ENCODE measurements at regions not wholly inside any gene's neighbourhood (a gene's known extent, or its start where the extent isn't known, plus 50 kb on each side); places are given as distances from the start of the nearest gene placed in this dataset.

DNA sequence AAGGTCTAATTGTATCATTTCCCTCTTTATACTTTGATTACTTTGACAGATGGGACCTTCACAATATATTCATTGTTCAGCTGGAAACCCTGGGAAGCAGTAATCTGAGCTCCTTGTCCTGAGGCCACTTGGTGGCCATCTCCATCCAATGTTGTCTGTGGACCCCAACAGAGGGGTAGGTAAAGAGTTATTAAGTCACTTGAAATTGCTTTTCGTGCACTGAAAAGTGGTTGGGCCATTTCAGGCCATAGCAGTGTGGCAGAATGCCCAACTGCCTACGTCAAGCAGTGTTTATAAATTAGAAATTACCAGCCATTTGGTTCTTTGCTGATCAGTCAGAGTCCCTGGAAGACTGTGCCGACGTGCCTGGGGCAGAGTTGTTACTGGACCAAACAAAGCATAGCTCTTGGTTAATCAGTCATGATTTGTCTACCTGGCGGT, 308.3 kb upstream of the USP25 start:
- Mint-ChIP-seq H3K27me3 (peaks cover 3% of the 10 kb centered on the region), H3K27ac (no peak overlapping the region), H3K9me3 (no peaks in the 10 kb centered on the region), H3K4me1 (no peaks in the 10 kb centered on the region), H3K4me3 (no peak overlapping the region), H3K36me3 (ENCODE audit: low read depth) (no peaks in the 10 kb centered on the region)
- ATAC-seq (ENCODE audit: low read depth) (no peak), DNase-seq (no peak)
- intact Hi-C loops (cut with micrococcal nuclease), result no loop called here
- TF ChIP-seq CTCF (IDR thresholded peaks at IDR 0.05), result no peak
- ChIA-PET CTCF (no interaction called here), POLR2A (no interaction called here)

DNA sequence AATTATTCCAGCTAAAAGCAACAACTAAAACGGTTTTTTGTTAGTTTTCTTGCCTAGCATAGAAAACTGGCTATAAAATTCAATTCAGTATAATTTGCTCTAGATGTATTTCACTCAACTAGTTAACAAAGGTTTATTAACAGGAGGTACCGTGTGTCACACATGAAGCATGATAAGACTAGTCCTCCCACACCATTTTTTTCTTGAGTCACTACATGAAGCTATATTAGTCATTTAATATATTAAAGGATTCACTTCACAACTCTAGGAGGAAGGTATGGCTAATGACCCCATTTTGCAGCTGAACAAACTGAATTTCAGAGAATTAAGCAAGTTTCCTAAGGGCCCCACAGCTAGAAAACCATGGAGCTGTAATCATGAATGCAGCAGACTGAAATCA, 307.8 kb upstream of the USP25 start:
- ATAC-seq (ENCODE audit: low read depth), result no peak
- POLR2A ChIA-PET, result no interaction called here

DNA sequence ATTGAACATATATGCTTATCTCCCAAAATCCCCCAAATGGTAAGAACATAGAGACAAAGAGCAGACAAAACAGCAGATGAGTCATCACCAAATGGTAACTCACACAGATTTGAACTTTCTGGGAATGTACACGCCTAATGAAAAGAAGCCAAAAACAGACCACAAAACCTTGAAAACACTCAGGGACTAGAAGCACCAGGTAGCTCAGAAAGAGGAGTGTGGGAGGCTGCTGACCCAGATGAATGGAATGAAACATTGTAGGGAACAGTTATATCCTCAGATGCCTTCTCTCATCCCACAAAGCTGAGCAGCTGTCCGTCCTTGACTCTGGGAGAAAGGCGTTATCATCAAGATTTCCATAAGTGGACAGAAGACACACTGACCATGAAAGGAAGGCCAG, 307.0 kb upstream of the USP25 start:
- CTCF ChIA-PET, result no interaction called here

More for the DNA sequence above, 307.8 kb upstream of the USP25 start:
- intact Hi-C loops (cut with micrococcal nuclease), result no loop called here
- no peak for TF ChIP-seq CTCF (IDR thresholded peaks at IDR 0.05)
- Mint-ChIP-seq H3K4me1 (no peaks in the 10 kb centered on the region), H3K36me3 (ENCODE audit: low read depth) (no peaks in the 10 kb centered on the region), H3K4me3 (no peak overlapping the region), H3K9me3 (no peaks in the 10 kb centered on the region), H3K27me3 (peaks cover 3% of the 10 kb centered on the region), H3K27ac (no peak overlapping the region)
- CTCF ChIA-PET, result no interaction called here
- no peak for DNase-seq

DNA sequence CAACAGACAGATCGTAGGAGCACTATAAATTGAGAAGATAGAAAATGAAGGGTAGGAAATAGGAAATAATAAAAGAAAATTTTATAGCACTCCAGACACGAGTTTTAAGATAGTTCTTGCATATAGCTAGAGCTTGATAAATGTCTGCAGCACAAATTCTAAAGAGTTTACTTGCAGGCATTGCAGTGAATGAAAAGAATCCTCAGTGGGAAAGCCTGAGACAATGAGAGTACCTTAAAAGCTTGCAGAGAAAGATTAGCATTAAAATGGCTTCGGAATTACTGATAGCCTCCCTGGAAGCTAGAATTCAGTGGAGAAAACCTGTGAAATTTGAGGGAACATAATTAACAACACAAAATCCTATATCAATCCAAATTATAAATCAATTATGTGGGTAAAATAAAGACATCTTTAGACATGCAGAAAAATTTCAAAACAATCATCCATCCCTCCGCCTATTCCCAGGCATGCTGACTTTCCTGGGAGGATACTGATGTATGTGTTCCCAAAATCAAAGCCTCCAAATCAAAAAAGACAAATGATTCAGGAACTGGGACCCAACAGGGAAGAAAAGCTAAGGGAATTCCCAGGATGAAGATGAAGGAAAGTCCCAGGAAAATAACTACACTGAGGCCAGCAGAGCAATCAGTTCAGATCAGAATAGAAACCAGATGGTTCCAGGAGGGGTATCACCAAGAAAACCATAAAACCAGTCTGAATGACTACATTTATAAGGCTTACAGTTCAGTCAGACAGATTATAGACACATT, 305.9 kb upstream of the USP25 start:
- CTCF ChIA-PET, result no interaction called here
- H3K9me3 Mint-ChIP-seq, result no peaks in the 10 kb centered on the region

More for the DNA sequence above, 307.0 kb upstream of the USP25 start:
- no peaks in the 10 kb centered on the region for H3K9me3 Mint-ChIP-seq
- H3K4me1 Mint-ChIP-seq, result no peaks in the 10 kb centered on the region
- ATAC-seq (ENCODE audit: low read depth) (no peak), DNase-seq (no peak)
- H3K27ac Mint-ChIP-seq, result no peak overlapping the region
- no peak overlapping the region for H3K4me3 Mint-ChIP-seq
- POLR2A ChIA-PET, result no interaction called here
- no peak for TF ChIP-seq CTCF (IDR thresholded peaks at IDR 0.05)
- H3K27me3 Mint-ChIP-seq, result no peaks in the 10 kb centered on the region
- intact Hi-C loops (cut with micrococcal nuclease), result no loop called here
- H3K36me3 Mint-ChIP-seq (ENCODE audit: low read depth), result no peaks in the 10 kb centered on the region

GRCh38 chr21:15425049-15425448, 304.7 kb upstream of the USP25 start:
- no peak for TF ChIP-seq CTCF (IDR thresholded peaks at IDR 0.05)
- Mint-ChIP-seq H3K4me3 (no peak overlapping the region), H3K9me3 (no peaks in the 10 kb centered on the region), H3K4me1 (no peaks in the 10 kb centered on the region), H3K36me3 (ENCODE audit: low read depth) (no peaks in the 10 kb centered on the region), H3K27me3 (no peaks in the 10 kb centered on the region), H3K27ac (no peak overlapping the region)
- ChIA-PET POLR2A (no interaction called here), CTCF (no interaction called here)
- intact Hi-C loops (cut with micrococcal nuclease), result no loop called here
- no peak for DNase-seq
- no peak for ATAC-seq (ENCODE audit: low read depth)

More for the DNA sequence above, 305.9 kb upstream of the USP25 start:
- no peaks in the 10 kb centered on the region for H3K36me3 Mint-ChIP-seq (ENCODE audit: low read depth)
- POLR2A ChIA-PET, result no interaction called here
- TF ChIP-seq CTCF (IDR thresholded peaks at IDR 0.05), result no peak
- no peak overlapping the region for H3K4me3 Mint-ChIP-seq
- no peaks in the 10 kb centered on the region for H3K4me1 Mint-ChIP-seq
- no peaks in the 10 kb centered on the region for H3K27me3 Mint-ChIP-seq
- no peak for DNase-seq
- intact Hi-C loops (cut with micrococcal nuclease), result no loop called here
- no peak for ATAC-seq (ENCODE audit: low read depth)
- no peak overlapping the region for H3K27ac Mint-ChIP-seq

All from activated B cell treated with CpG ODN at 0.5 μM for 24 hours (primary cell).